ENCODE measurements at regions not wholly inside any gene's neighbourhood (a gene's known extent, or its start where the extent isn't known, plus 50 kb on each side); places are given as distances from the start of the nearest gene placed in this dataset.

GRCh38 chr10:42421812-42422211, 216.6 kb downstream of the ZNF33B start:
- TF ChIP-seq, protein P1, sequence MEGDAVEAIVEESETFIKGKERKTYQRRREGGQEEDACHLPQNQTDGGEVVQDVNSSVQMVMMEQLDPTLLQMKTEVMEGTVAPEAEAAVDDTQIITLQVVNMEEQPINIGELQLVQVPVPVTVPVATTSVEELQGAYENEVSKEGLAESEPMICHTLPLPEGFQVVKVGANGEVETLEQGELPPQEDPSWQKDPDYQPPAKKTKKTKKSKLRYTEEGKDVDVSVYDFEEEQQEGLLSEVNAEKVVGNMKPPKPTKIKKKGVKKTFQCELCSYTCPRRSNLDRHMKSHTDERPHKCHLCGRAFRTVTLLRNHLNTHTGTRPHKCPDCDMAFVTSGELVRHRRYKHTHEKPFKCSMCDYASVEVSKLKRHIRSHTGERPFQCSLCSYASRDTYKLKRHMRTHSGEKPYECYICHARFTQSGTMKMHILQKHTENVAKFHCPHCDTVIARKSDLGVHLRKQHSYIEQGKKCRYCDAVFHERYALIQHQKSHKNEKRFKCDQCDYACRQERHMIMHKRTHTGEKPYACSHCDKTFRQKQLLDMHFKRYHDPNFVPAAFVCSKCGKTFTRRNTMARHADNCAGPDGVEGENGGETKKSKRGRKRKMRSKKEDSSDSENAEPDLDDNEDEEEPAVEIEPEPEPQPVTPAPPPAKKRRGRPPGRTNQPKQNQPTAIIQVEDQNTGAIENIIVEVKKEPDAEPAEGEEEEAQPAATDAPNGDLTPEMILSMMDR (IDR thresholded peaks at IDR 0.05): no peak
- no peak for TF ChIP-seq POLR2A (IDR thresholded peaks at IDR 0.05)
